ENCODE measurements at regions not wholly inside any gene's neighbourhood (a gene's known extent, or its start where the extent isn't known, plus 50 kb on each side); places are given as distances from the start of the nearest gene placed in this dataset.

GRCh38 chr13:37929308-37929707 lies 59.7 kb upstream of the TRPC4 start:
- no peak overlapping the region for H3K4me3 ChIP-seq (ENCODE audit: low read depth, low read length)
- no peak for DNase-seq (ENCODE audit: low read depth)
- TF ChIP-seq CTCF (conservative IDR thresholded peaks at IDR 0.05; ENCODE audit: low read depth, low read length), result no peak

GRCh38 chr13:37927561-37927960 lies 58.0 kb upstream of the TRPC4 start:
- no peak for DNase-seq (ENCODE audit: low read depth)
- TF ChIP-seq CTCF (conservative IDR thresholded peaks at IDR 0.05; ENCODE audit: low read depth, low read length), result no peak
- no peak overlapping the region for H3K4me3 ChIP-seq (ENCODE audit: low read depth, low read length)

GRCh38 chr13:37925878-37926473 lies 56.4 kb upstream of the TRPC4 start:
- H3K4me3 ChIP-seq (ENCODE audit: low read depth, low read length), result no peak overlapping the region
- no peak for TF ChIP-seq CTCF (conservative IDR thresholded peaks at IDR 0.05; ENCODE audit: low read depth, low read length)
- no peak for DNase-seq (ENCODE audit: low read depth)

GRCh38 chr13:37923236-37923635 lies 53.7 kb upstream of the TRPC4 start:
- no peak for TF ChIP-seq CTCF (conservative IDR thresholded peaks at IDR 0.05; ENCODE audit: low read depth, low read length)
- no peak for DNase-seq (ENCODE audit: low read depth)
- H3K4me3 ChIP-seq (ENCODE audit: low read depth, low read length), result no peak overlapping the region

- no peak overlapping the region for H3K4me3 ChIP-seq (ENCODE audit: low read depth, low read length)
- no peak for TF ChIP-seq CTCF (conservative IDR thresholded peaks at IDR 0.05; ENCODE audit: low read depth, low read length)
- DNase-seq (ENCODE audit: low read depth), result no peak
These were observed 49.8 kb upstream of the TRPC4 start for GRCh38 chr13:37919329-37919880.
